Omental fat pad (tissue), 3 donors: ENCODE measurements at regions not wholly inside any gene's neighbourhood (a gene's known extent, or its start where the extent isn't known, plus 50 kb on each side); places are given as distances from the start of the nearest gene placed in this dataset.
A peak's percentile ranks its signal among the peaks of the same experiment; 100 is the strongest.
"Not testable (repeated sequence)": the region's sequence is repeated elsewhere in the genome, so short reads cannot be mapped to it uniquely, and the experiment has no call there.

Experiments used
- ATAC-seq: fragments of 150-250 bp; one replicate; pipeline ENCODE4 v1.9.1; 2016; ENCODE audit warnings: mild to moderate bottlenecking, moderate library complexity; ENCODE audit not compliant: low FRiP score
- DNase-seq: peaks from one replicate; pipeline ENCODE4 v3.0.0-alpha.2; 2019; ENCODE audit warnings: low spot score
- TF ChIP-seq, protein P1 (sequence below), 3 donors: fragments of 450-650 bp; IDR thresholded peaks; one replicate each; pipeline ENCODE4 v1.5.1; 2016 to 2017; ENCODE audit warnings: antibody characterized with exemption in 3 of 3, mild to moderate bottlenecking in 3 of 3, moderate library complexity in 2 of 3

DNA sequence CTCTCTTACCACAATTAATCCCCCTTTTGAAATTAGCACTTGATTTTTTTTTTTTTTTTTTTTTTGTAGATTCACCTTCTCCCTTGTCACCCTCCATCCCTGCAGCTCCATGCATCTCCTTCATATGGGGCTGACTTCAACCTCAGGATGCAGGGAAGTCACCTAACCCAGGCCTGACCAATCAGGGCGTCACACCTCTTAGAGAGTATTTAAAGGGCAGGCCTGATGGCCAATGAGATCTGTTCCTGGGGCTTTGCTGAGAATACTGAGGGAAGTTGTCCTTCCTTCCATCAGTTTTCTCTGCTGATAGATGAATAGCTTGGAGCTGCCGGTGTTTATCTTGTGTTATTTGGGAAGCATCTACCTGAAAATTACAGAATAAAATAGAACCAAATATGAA lies 1104.7 kb upstream of the TMEM132C start:
- DNase-seq (no peak), ATAC-seq (no peak)
- TF ChIP-seq, protein P1, sequence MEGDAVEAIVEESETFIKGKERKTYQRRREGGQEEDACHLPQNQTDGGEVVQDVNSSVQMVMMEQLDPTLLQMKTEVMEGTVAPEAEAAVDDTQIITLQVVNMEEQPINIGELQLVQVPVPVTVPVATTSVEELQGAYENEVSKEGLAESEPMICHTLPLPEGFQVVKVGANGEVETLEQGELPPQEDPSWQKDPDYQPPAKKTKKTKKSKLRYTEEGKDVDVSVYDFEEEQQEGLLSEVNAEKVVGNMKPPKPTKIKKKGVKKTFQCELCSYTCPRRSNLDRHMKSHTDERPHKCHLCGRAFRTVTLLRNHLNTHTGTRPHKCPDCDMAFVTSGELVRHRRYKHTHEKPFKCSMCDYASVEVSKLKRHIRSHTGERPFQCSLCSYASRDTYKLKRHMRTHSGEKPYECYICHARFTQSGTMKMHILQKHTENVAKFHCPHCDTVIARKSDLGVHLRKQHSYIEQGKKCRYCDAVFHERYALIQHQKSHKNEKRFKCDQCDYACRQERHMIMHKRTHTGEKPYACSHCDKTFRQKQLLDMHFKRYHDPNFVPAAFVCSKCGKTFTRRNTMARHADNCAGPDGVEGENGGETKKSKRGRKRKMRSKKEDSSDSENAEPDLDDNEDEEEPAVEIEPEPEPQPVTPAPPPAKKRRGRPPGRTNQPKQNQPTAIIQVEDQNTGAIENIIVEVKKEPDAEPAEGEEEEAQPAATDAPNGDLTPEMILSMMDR (IDR thresholded peaks at IDR 0.05), result no peak

DNA sequence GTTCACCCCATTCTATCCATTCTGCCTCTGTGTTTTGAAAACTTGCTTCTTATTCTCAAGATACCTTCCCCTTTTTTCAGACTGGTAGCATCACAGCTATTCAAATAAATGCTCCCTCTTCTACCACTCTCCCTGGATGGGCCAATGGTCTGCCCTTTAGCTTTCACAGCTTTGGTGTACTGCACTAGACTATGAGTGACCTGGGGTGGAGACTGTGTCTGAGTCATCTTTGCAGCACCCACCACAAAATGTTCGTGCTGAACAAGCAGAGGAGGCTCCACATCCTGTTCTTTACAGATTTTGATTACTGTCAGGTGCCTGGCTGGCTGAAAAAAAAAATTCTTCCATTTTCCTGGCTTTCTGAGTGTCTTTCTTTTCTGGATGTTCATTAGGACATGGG lies 1104.1 kb upstream of the TMEM132C start:
- ATAC-seq, result peak; percentile 49
- TF ChIP-seq, protein P1 (IDR thresholded peaks at IDR 0.05), result no peak
- DNase-seq, result no peak

DNA sequence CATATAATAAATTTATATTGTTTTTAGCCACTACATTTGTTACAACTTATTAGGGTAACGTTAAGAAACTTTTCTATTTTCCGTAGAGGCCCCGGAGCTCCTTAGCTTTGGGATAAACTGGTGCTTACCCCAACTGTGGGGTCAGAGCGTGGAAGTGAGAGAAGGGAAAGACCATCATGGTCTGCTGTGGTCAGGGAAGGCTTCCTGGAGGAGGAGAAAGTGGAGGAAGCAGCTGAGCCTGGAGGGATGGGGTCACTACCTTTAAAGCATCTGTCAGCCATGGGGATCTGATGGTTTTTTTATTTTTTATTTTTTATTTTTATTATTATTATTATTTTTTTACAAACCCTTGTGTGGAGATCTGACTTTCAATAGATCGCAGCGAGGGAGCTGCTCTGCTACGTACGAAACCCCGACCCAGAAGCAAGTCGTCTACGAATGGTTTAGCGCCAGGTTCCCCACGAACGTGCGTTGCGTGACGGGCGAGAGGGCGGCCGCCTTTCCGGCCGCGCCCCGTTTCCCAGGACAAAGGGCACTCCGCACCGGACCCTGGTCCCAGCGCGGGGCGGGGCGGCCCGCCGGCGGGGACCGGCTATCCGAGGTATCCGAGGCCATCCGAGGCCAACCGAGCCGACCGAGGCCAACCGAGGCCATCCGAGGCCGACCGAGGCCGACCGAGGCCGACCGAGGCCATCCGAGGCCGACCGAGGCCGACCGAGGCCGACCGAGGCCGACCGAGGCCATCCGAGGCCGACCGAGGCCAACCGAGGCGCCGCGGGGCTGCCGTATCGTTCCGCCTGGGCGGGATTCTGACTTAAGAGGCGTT lies 1101.2 kb upstream of the TMEM132C start:
- TF ChIP-seq, protein P1 (IDR thresholded peaks at IDR 0.05), result no peak
- ATAC-seq (peak; percentile 95), DNase-seq (peak; percentile 26)

DNA sequence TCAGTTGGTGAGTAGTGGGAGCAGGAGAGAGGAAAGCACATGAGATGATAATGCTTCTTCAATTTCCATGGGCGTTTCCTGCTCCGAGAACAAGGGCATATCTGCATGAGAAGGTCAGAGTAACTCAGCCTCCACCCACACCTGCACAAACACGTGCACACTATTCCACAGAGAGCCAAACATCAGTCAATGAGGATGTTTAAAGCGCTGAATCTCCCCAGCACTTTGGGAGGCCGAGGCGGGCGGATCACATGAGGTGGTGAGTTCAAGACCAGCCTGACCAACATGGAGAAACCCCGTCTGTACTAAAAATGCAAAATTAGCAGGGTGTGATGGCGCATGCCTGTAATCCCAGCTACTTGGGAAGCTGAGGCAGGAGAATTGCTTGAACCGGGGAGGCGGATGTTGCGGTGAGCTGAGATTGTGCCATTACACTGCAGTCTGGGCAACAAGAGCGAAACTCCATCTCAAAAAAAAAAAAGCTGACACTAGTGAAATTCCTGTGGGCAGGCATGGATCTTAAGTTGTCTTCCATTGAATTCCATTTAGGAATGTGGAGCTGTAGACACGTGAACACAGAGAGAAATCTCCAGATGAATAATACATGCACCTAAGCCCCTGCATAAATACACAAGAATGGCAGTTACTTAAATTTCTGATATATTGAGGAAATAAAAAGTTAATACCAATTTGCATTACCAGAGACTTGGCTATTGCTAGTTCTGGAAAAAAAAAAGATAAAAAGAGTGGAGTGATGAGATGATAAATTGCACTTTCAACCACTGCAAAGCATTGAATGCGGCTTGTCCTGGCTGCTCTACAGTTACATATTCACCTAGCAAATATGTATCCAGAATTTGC lies 1097.4 kb upstream of the TMEM132C start:
- DNase-seq, result no peak
- ATAC-seq, result no peak
- TF ChIP-seq, protein P1 (IDR thresholded peaks at IDR 0.05), result no peak

DNA sequence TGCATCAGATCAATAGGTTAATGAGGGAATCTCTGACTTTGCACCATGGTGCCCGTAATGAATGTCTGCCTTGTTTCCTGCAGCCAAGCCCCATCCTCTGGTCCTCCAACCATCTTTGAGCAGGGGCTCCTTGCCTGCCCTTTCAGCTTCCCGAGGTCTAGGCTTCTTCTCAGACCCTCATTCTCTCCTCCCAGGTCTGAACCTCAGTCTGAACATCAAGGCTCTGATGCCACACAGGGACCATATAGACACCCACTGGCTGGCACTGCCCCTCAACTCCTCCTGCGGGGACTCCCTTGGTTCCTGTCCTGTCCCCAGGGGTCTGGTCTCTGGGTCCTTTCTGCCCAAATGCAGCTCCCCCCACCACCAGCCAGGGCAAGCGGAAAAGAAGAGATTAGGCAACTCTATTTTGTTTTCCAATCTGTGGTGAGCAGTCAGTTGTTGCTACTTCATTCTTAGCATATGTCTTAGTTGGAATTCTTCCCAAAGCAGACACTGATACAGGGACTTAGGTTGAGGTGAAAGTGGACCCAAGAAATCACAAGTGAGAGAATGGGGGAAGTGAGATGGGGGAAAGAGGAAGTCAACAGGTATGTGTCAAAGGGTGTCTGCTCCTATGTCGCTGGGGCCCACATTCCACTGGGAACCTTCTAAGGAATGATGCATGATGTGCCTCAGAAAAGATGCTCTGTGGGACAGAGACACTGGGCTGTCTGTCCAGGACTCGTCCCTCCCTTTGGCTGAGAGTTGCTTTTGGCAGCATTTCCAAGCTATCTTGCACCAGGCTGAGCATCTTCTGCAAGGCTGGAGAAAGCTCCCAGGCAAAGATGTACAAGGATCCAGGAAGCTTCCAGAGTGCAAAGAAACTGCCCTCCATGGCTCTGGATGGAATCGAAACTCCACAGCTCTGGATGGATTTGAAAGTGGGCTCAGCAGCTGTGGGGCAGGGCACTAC lies 1096.5 kb upstream of the TMEM132C start:
- TF ChIP-seq, protein P1 (IDR thresholded peaks at IDR 0.05), result no peak
- DNase-seq (no peak), ATAC-seq (no peak)

DNA sequence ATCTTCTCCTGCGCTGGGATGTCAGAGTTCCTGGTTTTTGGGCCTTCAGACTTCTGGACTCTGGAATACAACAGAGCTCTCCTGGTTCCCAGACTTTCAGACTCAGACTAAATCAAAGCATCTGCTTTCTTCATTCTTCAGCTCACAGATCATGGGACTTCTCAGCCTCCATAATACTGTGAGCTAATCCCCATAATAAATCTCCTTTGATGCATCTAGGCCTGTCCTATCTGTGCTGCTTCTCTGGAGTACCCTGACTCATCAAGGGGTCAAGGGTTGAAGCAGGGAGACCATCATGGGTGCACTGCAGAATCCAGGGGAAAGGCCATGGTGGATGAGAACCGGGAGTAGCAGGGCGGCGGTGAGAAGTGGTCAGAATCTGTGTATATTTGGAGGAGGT lies 1094.1 kb upstream of the TMEM132C start:
- DNase-seq (no peak), ATAC-seq (no peak)
- TF ChIP-seq, protein P1 (IDR thresholded peaks at IDR 0.05), result no peak

DNA sequence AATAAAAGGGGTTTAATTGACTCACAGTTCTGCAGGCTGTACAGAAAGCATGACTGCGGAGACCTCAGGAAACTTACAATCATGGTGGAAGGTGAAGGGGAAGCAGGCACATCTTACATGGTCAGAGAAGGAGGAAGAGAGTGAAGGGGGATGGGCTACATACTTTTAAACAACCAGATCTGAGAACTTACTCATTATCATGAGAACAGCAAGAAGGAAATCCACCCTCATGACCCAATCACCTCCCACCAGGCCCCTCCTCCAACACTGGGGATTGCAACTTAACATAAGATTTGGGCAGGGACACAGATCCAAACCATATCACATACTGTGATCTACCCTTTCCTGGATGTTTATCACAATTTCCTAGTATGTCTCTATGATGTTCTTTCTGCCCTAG lies 1093.0 kb upstream of the TMEM132C start:
- DNase-seq, ATAC-seq: not testable (repeated sequence)
